Liver (tissue), 8 donors: ENCODE measurements at regions not wholly inside any gene's neighbourhood (a gene's known extent, or its start where the extent isn't known, plus 50 kb on each side); places are given as distances from the start of the nearest gene placed in this dataset.

Experiments used
- DNase-seq: peaks from one replicate; pipeline ENCODE4 v3.0.0-alpha.2; 2017; ENCODE audit warnings: low spot score
- H3K27ac ChIP-seq, 2 donors: one replicate each; pipeline ENCODE4 v1.7.0; 2013; ENCODE audit warnings: inconsistent platforms in 2 of 2, low read length in 2 of 2, control low read depth in 1 of 2, low read depth in 1 of 2, mild to moderate bottlenecking in 1 of 2
- H3K27me3 ChIP-seq, 4 donors: one replicate each; pipeline versions ENCODE4 v1.6.1 to v1.7.0; 2013; ENCODE audit warnings: low read length in 3 of 4, inconsistent platforms in 1 of 4, mild to moderate bottlenecking in 1 of 4, moderate library complexity in 1 of 4; ENCODE audit not compliant: control insufficient read depth in 4 of 4, insufficient read depth in 4 of 4
- H3K36me3 ChIP-seq, 4 donors: one replicate each; pipeline versions ENCODE4 v1.6.1 to v1.7.0; 2013; ENCODE audit warnings: low read length in 3 of 4, mild to moderate bottlenecking in 3 of 4, low read depth in 1 of 4, moderate library complexity in 1 of 4; ENCODE audit not compliant: control insufficient read depth in 4 of 4, insufficient read depth in 3 of 4
- H3K4me1 ChIP-seq, 4 donors: one replicate each; pipeline versions ENCODE4 v1.6.1 to v1.7.0; 2013; ENCODE audit warnings: low read length in 3 of 4, mild to moderate bottlenecking in 3 of 4, moderate library complexity in 1 of 4; ENCODE audit not compliant: control insufficient read depth in 4 of 4, insufficient read depth in 4 of 4
- H3K4me3 ChIP-seq, 3 donors: one replicate each; pipeline versions ENCODE4 v1.6.1 to v1.7.0; 2013; ENCODE audit warnings: low read length in 3 of 3, control low read depth in 1 of 3, low read depth in 1 of 3, mild to moderate bottlenecking in 1 of 3
- H3K9ac ChIP-seq, 2 donors: one replicate each; pipeline ENCODE4 v1.7.0; 2013; ENCODE audit warnings: low read length in 2 of 2, mild to moderate bottlenecking in 2 of 2, moderate library complexity in 2 of 2, control low read depth in 1 of 2, low read depth in 1 of 2
- H3K9me3 ChIP-seq, 4 donors: one replicate each; pipeline versions ENCODE4 v1.6.1 to v1.7.0; 2013; ENCODE audit warnings: low read length in 3 of 4; ENCODE audit not compliant: control insufficient read depth in 4 of 4
- ATF3 ChIP-seq: IDR thresholded peaks from 2 replicates; pipeline ENCODE4 v1.6.1; 2016; ENCODE audit warnings: antibody characterized with exemption
- CTCF ChIP-seq: fragments of 150-350 bp; IDR thresholded peaks from 2 replicates; pipeline ENCODE4 v1.5.1; 2017; ENCODE audit warnings: improper control_type of control experiment, low read depth, low read length; ENCODE audit not compliant: missing input control
- FOXA2 ChIP-seq: IDR thresholded peaks from 2 replicates; pipeline ENCODE4 v1.6.1; 2016; ENCODE audit warnings: antibody characterized with exemption
- HNF4A ChIP-seq, 2 donors: conservative IDR thresholded peaks; 2 replicates each; pipeline ENCODE4 v1.6.1; 2016; ENCODE audit warnings: antibody characterized with exemption in 2 of 2, mild to moderate bottlenecking in 2 of 2
- HNF4G ChIP-seq: IDR thresholded peaks from 2 replicates; pipeline ENCODE4 v1.6.1; 2016; ENCODE audit warnings: antibody characterized with exemption
- JUND ChIP-seq, 2 donors: IDR thresholded peaks; 2 replicates each; pipeline ENCODE4 v1.6.1; 2016; ENCODE audit warnings: antibody characterized with exemption in 2 of 2
- MAX ChIP-seq: IDR thresholded peaks from 2 replicates; pipeline ENCODE4 v1.6.1; 2016; ENCODE audit warnings: antibody characterized with exemption
- NR2F2 ChIP-seq: IDR thresholded peaks from 2 replicates; pipeline ENCODE4 v1.6.1; 2016; ENCODE audit warnings: antibody characterized with exemption
- RAD21 ChIP-seq, 2 donors: IDR thresholded peaks; 2 replicates each; pipeline ENCODE4 v1.6.1; 2016; ENCODE audit warnings: antibody characterized with exemption in 2 of 2, mild to moderate bottlenecking in 2 of 2
- REST ChIP-seq: IDR thresholded peaks from 2 replicates; pipeline ENCODE4 v1.6.1; 2016; ENCODE audit warnings: antibody characterized with exemption, mild to moderate bottlenecking
- RXRA ChIP-seq, 2 donors: IDR thresholded peaks; 2 replicates each; pipeline ENCODE4 v1.6.1; 2017 to 2018; ENCODE audit warnings: antibody characterized with exemption in 2 of 2, mild to moderate bottlenecking in 1 of 2
- SP1 ChIP-seq: IDR thresholded peaks from 2 replicates; pipeline ENCODE4 v1.6.1; 2018; ENCODE audit warnings: antibody characterized with exemption, mild to moderate bottlenecking
- YY1 ChIP-seq: IDR thresholded peaks from 2 replicates; pipeline ENCODE4 v1.6.1; 2016; ENCODE audit warnings: antibody characterized with exemption, mild to moderate bottlenecking
- ZBTB33 ChIP-seq: IDR thresholded peaks from 2 replicates; pipeline ENCODE4 v1.6.1; 2016; ENCODE audit warnings: antibody characterized with exemption
- WGBS: extraction: QIAGEN DNeasy Blood & Tissue Kit; methylation state at CpG from one replicate; pipeline ENCODE4 v1.1.7; 2013; 5-methylcytosine and 5-hydroxymethylcytosine counted together
- donor health status: healthy.
- donor health status: healthy.
- donor health status: healthy.
- donor health status: healthy.
- donor health status: healthy.

- WGBS = 92% methylated on average over 1 of the region's 1 CpG
- no peak overlapping the region for H3K27ac ChIP-seq
- DNase-seq = no peak
- no peaks in the 10 kb centered on the region for H3K4me1 ChIP-seq
- H3K9ac ChIP-seq = no peak overlapping the region
- H3K9me3 ChIP-seq = no peaks in the 10 kb centered on the region
- H3K27me3 ChIP-seq = no peaks in the 10 kb centered on the region
- no peaks in the 10 kb centered on the region for H3K36me3 ChIP-seq
- H3K4me3 ChIP-seq = no peak overlapping the region
- TF ChIP-seq REST (no peak), HNF4G (no peak), MAX (no peak), FOXA2 (no peak), ATF3 (no peak)
These were observed 1728.3 kb downstream of the SUCLG1 start for GRCh38 chr2:82730811-82731210.

GRCh38 chr2:82728090-82728489 is 1731.0 kb downstream of the SUCLG1 start:
- H3K27me3 ChIP-seq = no peaks in the 10 kb centered on the region
- H3K9ac ChIP-seq = no peak overlapping the region
- no peaks in the 10 kb centered on the region for H3K36me3 ChIP-seq
- H3K4me3 ChIP-seq = no peak overlapping the region
- WGBS = 85% methylated on average over 2 of the region's 2 CpGs
- no peaks in the 10 kb centered on the region for H3K9me3 ChIP-seq
- DNase-seq = no peak
- H3K4me1 ChIP-seq = no peaks in the 10 kb centered on the region
- H3K27ac ChIP-seq = no peak overlapping the region
- TF ChIP-seq FOXA2 = no peak
- TF ChIP-seq REST = no peak
- no peak for TF ChIP-seq ATF3
- no peak for TF ChIP-seq HNF4A (conservative IDR thresholded peaks at IDR 0.05)
- TF ChIP-seq CTCF = no peak
- TF ChIP-seq SP1 = no peak
- TF ChIP-seq RXRA (IDR thresholded peaks at IDR 0.05) = no peak
- no peak for TF ChIP-seq YY1
- TF ChIP-seq ZBTB33 = no peak
- no peak for TF ChIP-seq RAD21 (IDR thresholded peaks at IDR 0.05)
- TF ChIP-seq JUND (IDR thresholded peaks at IDR 0.05) = no peak
- no peak for TF ChIP-seq NR2F2
- TF ChIP-seq MAX = no peak
